ENCODE measurements at regions not wholly inside any gene's neighbourhood (a gene's known extent, or its start where the extent isn't known, plus 50 kb on each side); places are given as distances from the start of the nearest gene placed in this dataset.

DNA sequence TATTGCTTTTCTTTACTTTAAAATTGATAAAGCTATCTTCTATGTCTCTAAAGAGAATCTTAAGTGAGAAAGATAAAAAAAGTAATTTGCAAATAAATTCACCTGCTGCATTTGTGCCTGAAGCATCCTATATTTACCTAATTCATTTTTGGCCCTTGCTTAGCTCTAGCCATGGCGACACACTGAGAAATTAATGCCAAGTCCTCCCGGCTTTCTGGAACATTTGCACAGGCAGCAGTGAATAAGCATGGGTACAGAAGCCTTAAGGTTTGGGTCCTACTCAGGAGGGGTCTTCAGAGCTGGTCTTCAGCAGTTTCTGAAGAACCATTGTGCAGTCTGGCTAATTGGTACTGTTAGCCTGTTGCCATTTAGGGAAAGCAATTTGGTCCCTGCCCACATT lies 73.9 kb upstream of the ZEB2 start:
- TF ChIP-seq, protein P1, sequence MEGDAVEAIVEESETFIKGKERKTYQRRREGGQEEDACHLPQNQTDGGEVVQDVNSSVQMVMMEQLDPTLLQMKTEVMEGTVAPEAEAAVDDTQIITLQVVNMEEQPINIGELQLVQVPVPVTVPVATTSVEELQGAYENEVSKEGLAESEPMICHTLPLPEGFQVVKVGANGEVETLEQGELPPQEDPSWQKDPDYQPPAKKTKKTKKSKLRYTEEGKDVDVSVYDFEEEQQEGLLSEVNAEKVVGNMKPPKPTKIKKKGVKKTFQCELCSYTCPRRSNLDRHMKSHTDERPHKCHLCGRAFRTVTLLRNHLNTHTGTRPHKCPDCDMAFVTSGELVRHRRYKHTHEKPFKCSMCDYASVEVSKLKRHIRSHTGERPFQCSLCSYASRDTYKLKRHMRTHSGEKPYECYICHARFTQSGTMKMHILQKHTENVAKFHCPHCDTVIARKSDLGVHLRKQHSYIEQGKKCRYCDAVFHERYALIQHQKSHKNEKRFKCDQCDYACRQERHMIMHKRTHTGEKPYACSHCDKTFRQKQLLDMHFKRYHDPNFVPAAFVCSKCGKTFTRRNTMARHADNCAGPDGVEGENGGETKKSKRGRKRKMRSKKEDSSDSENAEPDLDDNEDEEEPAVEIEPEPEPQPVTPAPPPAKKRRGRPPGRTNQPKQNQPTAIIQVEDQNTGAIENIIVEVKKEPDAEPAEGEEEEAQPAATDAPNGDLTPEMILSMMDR (IDR thresholded peaks at IDR 0.05) = no peak
- TF ChIP-seq POLR2A (IDR thresholded peaks at IDR 0.05) = no peak
- no peak for TF ChIP-seq POLR2AphosphoS5 (IDR thresholded peaks at IDR 0.05)
- TF ChIP-seq EP300 (IDR thresholded peaks at IDR 0.05) = no peak

Data from suprapubic skin (tissue), 4 donors.